ENCODE measurements at regions not wholly inside any gene's neighbourhood (a gene's known extent, or its start where the extent isn't known, plus 50 kb on each side); places are given as distances from the start of the nearest gene placed in this dataset.
A peak's percentile ranks its signal among the peaks of the same experiment; 100 is the strongest.

DNA sequence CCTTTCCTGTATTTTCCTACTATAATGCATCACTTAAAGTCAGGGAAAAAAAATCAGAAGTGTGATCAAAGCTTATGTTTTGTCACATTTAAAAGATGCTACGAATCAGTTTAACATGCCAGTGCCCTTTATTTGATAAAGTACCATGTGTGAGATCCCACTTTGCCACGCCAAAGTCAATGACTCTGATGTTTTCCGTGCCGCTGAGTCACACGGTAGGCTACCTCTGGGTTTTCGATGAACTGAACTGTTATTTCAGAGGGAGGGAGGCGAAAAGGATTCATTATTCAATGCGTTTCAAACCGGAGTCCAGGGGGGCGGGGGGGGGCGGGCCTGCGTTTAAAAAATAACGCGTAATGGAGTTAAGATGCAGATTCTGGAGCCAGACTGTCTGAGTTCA is 203.0 kb downstream of the ABHD5 start:
- TF ChIP-seq ZNF114 (CRISPR knock-in tag; IDR thresholded peaks at IDR 0.05), result no peak
- no peaks in the 10 kb centered on the region; the same call in 2 of the 3 replicates for H3K9me3 Mint-ChIP-seq

DNA sequence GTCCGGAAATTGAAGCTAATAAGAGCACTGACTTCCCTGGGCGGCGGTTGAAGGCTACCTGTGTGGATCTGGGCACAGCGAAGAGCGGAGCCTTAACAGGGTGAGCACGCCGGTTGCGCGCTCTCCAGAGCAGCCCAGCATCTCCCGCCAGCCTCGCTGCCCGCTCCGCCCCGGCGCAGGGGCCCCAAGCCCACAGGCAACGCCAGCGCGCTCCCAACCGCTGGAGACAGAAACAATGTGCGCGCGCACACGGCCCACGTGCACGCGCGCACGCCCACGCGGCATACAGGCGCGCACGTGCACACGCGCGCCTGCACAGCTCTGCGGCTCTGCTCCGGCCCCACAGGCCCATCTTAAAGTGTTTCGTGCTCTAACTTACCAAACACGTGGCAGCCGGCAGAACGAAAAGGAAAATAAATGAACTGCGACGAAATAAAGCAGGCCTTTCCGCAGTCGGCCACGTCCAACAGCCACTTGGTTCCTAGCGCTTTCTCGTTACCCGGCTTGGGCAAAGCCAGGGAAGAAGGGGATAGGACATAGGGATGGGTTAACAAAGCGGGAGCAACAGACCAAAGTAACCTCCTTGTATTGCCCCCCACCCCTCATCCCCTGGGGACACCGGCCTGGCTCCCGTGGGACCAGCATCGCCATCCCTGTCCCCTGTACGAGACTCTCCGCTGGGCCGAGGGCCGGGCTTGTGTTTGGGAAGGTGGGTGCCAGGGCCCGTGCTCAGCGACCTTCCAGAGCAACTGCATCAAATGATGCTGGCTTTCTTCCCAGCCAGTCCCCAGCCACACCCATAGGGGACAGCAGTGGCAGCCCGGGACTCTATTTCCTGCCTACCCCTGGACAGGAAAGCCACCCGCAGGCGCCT is 203.7 kb downstream of the ABHD5 start:
- Histone ChIP-seq H3K4me2 (peak overlapping the region; percentile 84), H2AFZ (peak overlapping the region; percentile 95), H3K36me3 (ENCODE audit: insufficient read depth) (no peaks in the 10 kb centered on the region), H3K4me3 (peak overlapping the region; percentile 62), H3K27ac (ENCODE audit: low read depth) (no peak overlapping the region), H3K79me2 (replicated peaks; ENCODE audit: insufficient read depth) (no peaks in the 10 kb centered on the region), H3K4me1 (ENCODE audit: insufficient read depth) (peaks cover 26% of the 10 kb centered on the region), H3K27me3 (ENCODE audit: insufficient read depth) (peaks cover 11% of the 10 kb centered on the region), H3K9me2 (ENCODE audit: insufficient read depth) (no peaks in the 10 kb centered on the region), H3F3A (replicated peaks; ENCODE audit: low read depth) (no peaks in the 10 kb centered on the region), H4K20me1 (replicated peaks; ENCODE audit: insufficient read depth) (no peaks in the 10 kb centered on the region)
- H3K27me3 Mint-ChIP-seq (ENCODE audit: insufficient read depth, low read depth, poor library complexity), result peaks cover 14% of the 10 kb centered on the region
- H3K4me3 Mint-ChIP-seq, result peak overlapping the region; percentile 68
- H3K9me3 Mint-ChIP-seq, result no peaks in the 10 kb centered on the region; the same call in 2 of the 3 replicates
- ATAC-seq (peak; percentile 97), DNase-seq (ENCODE audit: low spot score) (peak; percentile 85)
- no peaks in the 10 kb centered on the region for H3K36me3 Mint-ChIP-seq (ENCODE audit: low read depth)
- no peak for TF ChIP-seq CREB1 (CRISPR knock-in tag; IDR thresholded peaks at IDR 0.05; ENCODE audit: low read depth)
- no peak for TF ChIP-seq ZNF114 (CRISPR knock-in tag; IDR thresholded peaks at IDR 0.05)
- no peak for TF ChIP-seq EZH2 (IDR thresholded peaks at IDR 0.05; ENCODE audit: low read depth, unreplicated experiment)
- TF ChIP-seq POLR2AphosphoS5 (IDR thresholded peaks at IDR 0.05; ENCODE audit: low read depth), result peak; percentile 49; the same call in 1 of the 2 replicates
- TF ChIP-seq, protein P1, sequence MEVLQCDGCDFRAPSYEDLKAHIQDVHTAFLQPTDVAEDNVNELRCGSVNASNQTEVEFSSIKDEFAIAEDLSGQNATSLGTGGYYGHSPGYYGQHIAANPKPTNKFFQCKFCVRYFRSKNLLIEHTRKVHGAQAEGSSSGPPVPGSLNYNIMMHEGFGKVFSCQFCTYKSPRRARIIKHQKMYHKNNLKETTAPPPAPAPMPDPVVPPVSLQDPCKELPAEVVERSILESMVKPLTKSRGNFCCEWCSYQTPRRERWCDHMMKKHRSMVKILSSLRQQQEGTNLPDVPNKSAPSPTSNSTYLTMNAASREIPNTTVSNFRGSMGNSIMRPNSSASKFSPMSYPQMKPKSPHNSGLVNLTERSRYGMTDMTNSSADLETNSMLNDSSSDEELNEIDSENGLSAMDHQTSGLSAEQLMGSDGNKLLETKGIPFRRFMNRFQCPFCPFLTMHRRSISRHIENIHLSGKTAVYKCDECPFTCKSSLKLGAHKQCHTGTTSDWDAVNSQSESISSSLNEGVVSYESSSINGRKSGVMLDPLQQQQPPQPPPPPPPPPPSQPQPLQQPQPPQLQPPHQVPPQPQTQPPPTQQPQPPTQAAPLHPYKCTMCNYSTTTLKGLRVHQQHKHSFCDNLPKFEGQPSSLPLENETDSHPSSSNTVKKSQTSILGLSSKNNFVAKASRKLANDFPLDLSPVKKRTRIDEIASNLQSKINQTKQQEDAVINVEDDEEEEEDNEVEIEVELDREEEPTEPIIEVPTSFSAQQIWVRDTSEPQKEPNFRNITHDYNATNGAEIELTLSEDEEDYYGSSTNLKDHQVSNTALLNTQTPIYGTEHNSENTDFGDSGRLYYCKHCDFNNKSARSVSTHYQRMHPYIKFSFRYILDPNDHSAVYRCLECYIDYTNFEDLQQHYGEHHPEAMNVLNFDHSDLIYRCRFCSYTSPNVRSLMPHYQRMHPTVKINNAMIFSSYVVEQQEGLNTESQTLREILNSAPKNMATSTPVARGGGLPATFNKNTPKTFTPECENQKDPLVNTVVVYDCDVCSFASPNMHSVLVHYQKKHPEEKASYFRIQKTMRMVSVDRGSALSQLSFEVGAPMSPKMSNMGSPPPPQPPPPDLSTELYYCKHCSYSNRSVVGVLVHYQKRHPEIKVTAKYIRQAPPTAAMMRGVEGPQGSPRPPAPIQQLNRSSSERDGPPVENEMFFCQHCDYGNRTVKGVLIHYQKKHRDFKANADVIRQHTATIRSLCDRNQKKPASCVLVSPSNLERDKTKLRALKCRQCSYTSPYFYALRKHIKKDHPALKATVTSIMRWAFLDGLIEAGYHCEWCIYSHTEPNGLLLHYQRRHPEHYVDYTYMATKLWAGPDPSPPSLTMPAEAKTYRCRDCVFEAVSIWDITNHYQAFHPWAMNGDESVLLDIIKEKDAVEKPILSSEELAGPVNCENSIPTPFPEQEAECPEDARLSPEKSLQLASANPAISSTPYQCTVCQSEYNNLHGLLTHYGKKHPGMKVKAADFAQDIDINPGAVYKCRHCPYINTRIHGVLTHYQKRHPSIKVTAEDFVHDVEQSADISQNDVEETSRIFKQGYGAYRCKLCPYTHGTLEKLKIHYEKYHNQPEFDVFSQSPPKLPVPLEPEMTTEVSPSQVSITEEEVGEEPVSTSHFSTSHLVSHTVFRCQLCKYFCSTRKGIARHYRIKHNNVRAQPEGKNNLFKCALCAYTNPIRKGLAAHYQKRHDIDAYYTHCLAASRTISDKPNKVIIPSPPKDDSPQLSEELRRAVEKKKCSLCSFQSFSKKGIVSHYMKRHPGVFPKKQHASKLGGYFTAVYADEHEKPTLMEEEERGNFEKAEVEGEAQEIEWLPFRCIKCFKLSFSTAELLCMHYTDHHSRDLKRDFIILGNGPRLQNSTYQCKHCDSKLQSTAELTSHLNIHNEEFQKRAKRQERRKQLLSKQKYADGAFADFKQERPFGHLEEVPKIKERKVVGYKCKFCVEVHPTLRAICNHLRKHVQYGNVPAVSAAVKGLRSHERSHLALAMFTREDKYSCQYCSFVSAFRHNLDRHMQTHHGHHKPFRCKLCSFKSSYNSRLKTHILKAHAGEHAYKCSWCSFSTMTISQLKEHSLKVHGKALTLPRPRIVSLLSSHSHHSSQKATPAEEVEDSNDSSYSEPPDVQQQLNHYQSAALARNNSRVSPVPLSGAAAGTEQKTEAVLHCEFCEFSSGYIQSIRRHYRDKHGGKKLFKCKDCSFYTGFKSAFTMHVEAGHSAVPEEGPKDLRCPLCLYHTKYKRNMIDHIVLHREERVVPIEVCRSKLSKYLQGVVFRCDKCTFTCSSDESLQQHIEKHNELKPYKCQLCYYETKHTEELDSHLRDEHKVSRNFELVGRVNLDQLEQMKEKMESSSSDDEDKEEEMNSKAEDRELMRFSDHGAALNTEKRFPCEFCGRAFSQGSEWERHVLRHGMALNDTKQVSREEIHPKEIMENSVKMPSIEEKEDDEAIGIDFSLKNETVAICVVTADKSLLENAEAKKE (CRISPR knock-in tag; IDR thresholded peaks at IDR 0.05), result no peak
- TF ChIP-seq, protein P2, sequence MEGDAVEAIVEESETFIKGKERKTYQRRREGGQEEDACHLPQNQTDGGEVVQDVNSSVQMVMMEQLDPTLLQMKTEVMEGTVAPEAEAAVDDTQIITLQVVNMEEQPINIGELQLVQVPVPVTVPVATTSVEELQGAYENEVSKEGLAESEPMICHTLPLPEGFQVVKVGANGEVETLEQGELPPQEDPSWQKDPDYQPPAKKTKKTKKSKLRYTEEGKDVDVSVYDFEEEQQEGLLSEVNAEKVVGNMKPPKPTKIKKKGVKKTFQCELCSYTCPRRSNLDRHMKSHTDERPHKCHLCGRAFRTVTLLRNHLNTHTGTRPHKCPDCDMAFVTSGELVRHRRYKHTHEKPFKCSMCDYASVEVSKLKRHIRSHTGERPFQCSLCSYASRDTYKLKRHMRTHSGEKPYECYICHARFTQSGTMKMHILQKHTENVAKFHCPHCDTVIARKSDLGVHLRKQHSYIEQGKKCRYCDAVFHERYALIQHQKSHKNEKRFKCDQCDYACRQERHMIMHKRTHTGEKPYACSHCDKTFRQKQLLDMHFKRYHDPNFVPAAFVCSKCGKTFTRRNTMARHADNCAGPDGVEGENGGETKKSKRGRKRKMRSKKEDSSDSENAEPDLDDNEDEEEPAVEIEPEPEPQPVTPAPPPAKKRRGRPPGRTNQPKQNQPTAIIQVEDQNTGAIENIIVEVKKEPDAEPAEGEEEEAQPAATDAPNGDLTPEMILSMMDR (conservative IDR thresholded peaks at IDR 0.05; ENCODE audit: low read depth in 2 of 2), result peak; percentile 45 to 49
- no peak for TF ChIP-seq EZH2phosphoT487 (IDR thresholded peaks at IDR 0.05; ENCODE audit: unreplicated experiment)
- no peak for TF ChIP-seq STAT1 (IDR thresholded peaks at IDR 0.05; ENCODE audit: unreplicated experiment)
- TF ChIP-seq ZNF331 (CRISPR knock-in tag; IDR thresholded peaks at IDR 0.05; ENCODE audit: low read depth), result no peak
- TF ChIP-seq JUNB (IDR thresholded peaks at IDR 0.05; ENCODE audit: unreplicated experiment), result no peak
- H3K4me1 Mint-ChIP-seq, result peaks cover 25% of the 10 kb centered on the region
- peak overlapping the region; percentile 37 for H3K27ac Mint-ChIP-seq

More for the DNA sequence above, 203.0 kb downstream of the ABHD5 start:
- Histone ChIP-seq H3K9me2 (ENCODE audit: insufficient read depth) (no peaks in the 10 kb centered on the region), H4K20me1 (replicated peaks; ENCODE audit: insufficient read depth) (no peaks in the 10 kb centered on the region), H3F3A (replicated peaks; ENCODE audit: low read depth) (no peaks in the 10 kb centered on the region), H3K36me3 (ENCODE audit: insufficient read depth) (no peaks in the 10 kb centered on the region), H3K4me2 (peak overlapping the region; percentile 84), H3K79me2 (replicated peaks; ENCODE audit: insufficient read depth) (no peaks in the 10 kb centered on the region), H2AFZ (peak overlapping the region; percentile 95), H3K4me1 (ENCODE audit: insufficient read depth) (peaks cover 26% of the 10 kb centered on the region), H3K27ac (ENCODE audit: low read depth) (no peak overlapping the region), H3K27me3 (ENCODE audit: insufficient read depth) (peaks cover 11% of the 10 kb centered on the region), H3K4me3 (peak overlapping the region; percentile 62)
- DNase-seq (ENCODE audit: low spot score), result no peak
- no peaks in the 10 kb centered on the region for H3K36me3 Mint-ChIP-seq (ENCODE audit: low read depth)
- peaks cover 14% of the 10 kb centered on the region for H3K27me3 Mint-ChIP-seq (ENCODE audit: insufficient read depth, low read depth, poor library complexity)
- ATAC-seq, result no peak
- H3K4me1 Mint-ChIP-seq, result peaks cover 25% of the 10 kb centered on the region
- peak overlapping the region; percentile 68 for H3K4me3 Mint-ChIP-seq
- H3K27ac Mint-ChIP-seq, result no peak overlapping the region; the same call in 1 of the 2 replicates
